ENCODE measurements at regions not wholly inside any gene's neighbourhood (a gene's known extent, or its start where the extent isn't known, plus 50 kb on each side); places are given as distances from the start of the nearest gene placed in this dataset.
"Not testable (repeated sequence)": the region's sequence is repeated elsewhere in the genome, so short reads cannot be mapped to it uniquely, and the experiment has no call there.

DNA sequence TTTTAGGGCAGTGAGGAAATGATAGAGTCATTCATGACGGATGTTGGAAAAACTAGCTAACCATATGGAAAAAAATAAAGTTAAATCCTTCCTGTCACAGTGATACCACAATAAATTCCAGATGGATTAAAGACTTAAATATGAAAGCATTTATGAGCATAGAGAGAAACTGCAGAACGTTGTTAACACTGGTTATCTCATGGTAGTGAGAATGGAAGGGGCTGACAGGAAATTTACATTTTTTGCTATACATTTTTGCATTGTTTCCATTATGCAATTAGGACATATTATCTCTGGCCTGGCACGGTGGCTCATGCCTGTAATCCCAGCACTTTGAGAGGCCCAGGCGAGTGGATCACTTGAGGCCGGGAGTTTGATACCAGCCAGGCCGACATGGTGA is 130.5 kb upstream of the VOPP1 start:
- DNase-seq (ENCODE audit: low read depth), result not testable (repeated sequence)

GRCh38 chr7:55699450-55699842 is 127.1 kb upstream of the VOPP1 start:
- DNase-seq (ENCODE audit: low read depth), result not testable (repeated sequence)

- DNase-seq (ENCODE audit: low read depth), result peak; percentile 87
These were observed 126.5 kb upstream of the VOPP1 start for GRCh38 chr7:55698607-55699449.

GRCh38 chr7:55695893-55696701 is 123.8 kb upstream of the VOPP1 start:
- peak; percentile 79 for DNase-seq (ENCODE audit: low read depth)

DNA sequence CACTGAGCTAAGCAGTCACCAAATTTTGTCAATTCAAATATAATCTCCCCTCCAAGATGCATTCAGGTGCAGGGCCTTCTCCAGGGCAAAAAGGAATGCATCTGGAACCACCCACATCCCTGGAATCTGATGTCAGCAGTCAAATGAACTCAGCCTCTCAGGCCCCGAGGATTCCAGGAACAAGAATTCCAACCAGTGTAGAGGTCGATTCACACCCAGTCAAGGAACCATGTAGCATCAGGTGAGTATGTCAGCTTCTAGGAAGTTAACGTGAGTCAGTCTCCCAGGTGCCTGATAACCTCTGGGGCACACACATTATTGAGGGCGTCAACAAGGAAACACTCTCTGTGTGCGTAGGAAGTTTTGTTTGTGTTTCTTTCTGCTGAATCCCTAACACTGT is 122.2 kb upstream of the VOPP1 start:
- DNase-seq (ENCODE audit: low read depth), result not testable (repeated sequence)

DNA sequence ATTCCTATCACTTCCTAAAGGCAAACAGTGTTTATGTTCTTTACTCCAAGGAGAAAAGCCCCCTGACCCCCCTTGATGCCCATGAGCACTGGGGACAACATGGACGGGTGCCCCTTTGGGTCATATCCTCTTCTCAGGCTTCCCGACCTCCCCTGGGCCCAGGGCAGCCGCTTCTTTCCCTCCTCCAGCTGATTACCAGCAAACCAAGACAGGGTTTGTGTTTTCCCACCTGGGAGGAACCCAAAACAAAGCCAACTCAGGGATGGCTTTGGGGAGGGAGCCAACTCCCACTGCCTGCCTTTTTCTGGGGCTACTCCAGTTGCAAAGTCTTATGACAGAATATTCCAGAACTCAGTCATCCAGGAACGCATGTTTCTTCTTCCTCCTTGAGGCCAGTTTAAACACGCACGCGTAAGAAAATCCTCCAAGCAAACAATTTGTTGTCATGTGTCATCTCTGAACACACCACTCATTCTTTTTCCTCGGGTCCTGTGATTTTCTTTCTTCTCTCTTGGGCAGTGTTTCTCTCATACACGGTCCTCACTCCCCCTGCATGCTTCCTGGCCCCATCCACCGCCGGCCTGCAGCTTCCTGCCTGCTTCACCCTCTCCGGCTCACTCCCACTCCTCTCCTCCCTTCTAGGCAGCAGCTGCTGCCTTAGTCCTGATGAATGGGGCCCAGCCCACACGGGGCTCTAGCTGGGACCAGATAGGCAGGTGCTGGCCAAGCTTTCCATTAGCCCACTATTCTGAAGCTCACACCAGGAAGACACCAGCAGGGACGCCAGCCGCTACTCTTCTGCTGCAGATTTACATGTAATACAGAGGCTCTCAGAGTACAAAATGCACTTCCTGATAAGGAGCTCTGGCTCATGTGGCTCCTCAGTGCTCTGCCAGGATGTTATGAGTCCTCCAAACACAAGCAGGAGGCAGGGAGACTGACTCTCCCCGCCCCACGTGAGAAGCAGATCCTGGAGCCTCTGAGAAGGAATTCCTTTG is 116.7 kb upstream of the VOPP1 start:
- peak; percentile 45 for DNase-seq (ENCODE audit: low read depth)

DNA sequence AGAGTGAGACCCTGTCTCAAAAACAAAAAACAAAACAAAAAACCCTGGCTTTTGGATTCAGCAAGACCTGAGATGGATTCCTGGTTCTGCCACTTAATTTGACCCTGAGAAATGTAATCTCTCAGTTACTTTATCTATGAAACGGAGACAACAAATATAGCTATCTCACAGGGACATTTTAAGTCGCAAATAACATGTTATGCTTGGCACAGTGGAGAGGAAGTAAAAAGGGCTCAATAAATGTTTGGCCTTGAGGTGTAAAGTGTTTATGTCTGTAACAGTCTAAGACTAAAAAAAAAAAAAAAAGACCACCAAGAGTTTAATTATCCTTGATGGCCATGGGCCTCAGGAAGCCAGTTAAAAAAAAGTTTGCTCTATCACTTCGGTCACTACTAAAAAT is 116.0 kb upstream of the VOPP1 start:
- not testable (repeated sequence) for DNase-seq (ENCODE audit: low read depth)

DNA sequence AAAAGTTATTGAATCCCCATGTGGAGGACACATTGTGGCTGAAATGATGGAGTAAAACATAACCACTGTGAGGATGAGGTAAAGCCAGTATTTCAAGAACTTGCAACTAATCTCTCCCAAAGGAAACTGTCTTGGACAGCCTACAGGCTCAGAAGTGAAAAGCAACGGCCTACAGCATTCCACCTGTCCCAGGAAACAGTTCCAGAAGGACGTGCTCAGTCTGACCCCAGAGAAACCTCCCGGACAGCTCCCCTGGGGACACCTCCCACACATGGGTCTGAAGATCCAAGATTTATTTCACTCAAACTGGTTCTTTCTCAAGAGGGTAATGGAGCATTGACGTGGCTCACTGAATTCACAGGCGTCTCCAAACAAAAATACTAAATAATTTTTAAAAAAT is 115.0 kb upstream of the VOPP1 start:
- not testable (repeated sequence) for DNase-seq (ENCODE audit: low read depth)

- DNase-seq (ENCODE audit: low read depth), result not testable (repeated sequence)
These were observed 114.5 kb upstream of the VOPP1 start for GRCh38 chr7:55686771-55687170.

DNA sequence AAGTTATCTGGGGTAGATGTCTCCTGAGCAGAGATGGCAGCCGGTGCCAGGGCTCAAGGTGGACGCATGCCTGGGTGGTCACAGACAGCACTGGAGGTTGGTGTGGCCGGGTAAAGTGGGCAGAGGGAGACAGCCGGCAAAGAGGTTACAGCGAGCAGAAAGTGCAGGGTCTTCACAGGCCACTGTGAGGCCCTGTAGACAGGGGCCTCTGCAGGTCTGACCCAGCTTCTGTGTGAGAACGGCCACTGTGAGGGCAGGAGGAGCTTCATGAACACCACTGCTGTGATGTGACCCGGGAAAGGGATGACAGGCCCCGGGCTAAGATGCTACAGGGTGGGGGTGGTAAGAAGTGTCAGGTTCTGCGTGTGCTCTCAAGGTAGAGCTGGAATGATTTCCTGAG is 111.2 kb upstream of the VOPP1 start:
- DNase-seq (ENCODE audit: low read depth), result not testable (repeated sequence)

DNA sequence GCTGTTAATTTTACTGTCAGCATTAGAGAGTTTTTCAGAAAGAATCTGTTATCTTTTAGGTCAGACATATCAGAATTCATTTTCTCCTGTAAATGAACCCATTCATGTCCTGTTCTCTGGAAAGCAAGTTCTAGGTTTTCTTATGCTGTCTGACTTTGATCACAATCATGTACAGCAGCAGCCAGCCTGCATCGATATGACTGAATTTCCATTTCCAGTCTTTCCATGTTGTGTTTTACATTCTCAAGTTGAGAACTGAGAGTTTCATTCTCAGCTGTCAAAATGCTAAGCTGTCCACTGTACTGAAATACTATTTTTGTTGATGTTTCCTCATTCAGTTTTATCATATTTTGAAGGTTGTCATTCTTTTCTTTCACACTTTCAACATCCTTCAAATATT is 103.3 kb upstream of the VOPP1 start:
- DNase-seq (ENCODE audit: low read depth), result not testable (repeated sequence)

GRCh38 chr7:55673525-55673924 is 101.2 kb upstream of the VOPP1 start:
- DNase-seq (ENCODE audit: low read depth), result not testable (repeated sequence)

DNA sequence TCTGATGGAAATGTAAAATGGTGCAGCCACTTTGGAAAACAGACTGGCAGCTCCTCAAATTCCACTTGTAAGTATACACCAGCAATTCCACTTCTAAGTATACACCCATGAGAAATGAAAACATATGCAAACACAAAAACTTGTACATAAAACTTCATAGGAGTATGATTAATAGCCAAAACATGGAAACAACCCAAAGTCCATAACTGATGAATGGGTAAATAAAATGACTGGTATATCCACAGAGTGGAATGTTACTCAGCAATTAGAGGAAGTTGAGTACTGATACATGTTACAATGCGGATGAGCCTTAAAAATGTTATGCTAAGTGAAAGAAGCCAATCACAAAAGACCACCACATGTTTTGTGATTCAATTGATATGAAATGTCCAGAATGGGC is 99.8 kb upstream of the VOPP1 start:
- DNase-seq (ENCODE audit: low read depth), result not testable (repeated sequence)

DNA sequence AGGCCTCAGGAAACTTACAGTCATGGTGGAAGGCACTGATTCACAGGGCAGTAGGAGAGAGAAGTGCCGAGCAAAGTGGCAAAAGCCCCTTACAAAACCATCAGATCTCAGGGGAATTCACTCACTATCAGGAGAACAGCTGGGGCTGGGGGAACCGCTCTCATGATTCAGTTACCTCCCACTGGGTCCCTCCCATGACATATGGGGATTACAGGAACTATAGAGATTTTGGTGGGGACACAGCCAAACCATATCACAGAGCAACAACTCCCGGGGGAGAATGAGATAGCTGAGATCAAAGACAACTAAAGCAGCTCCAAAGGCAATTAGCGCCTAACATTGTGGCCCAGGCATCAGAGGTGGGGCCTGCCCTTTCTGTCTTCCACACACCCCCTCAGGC is 85.4 kb upstream of the VOPP1 start:
- DNase-seq (ENCODE audit: low read depth), result no peak

- DNase-seq (ENCODE audit: low read depth), result no peak
These were observed 78.8 kb upstream of the VOPP1 start for GRCh38 chr7:55651057-55651456.

GRCh38 chr7:55649238-55649637 is 76.9 kb upstream of the VOPP1 start:
- no peak for DNase-seq (ENCODE audit: low read depth)

- DNase-seq (ENCODE audit: low read depth), result no peak
These were observed 72.3 kb upstream of the VOPP1 start for GRCh38 chr7:55644567-55644966.

DNA sequence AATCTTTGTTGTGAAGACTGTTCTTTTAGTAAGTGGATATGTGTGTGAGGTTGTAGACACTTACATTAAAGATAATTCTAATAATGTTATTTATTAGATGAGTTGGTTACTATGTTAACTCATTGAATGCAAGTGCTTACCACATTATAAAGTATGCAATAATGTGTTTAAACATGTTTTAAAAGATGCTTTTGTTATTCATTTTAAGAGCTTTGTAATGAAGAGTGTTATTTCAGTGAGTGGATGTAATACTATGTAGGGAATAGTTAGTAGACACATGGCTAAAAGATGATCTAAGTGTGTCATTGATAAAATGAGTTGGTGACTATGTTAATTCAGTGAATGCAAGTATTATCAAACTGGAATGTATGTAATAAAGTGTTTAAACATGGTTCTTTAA is 70.0 kb upstream of the VOPP1 start:
- no peak for DNase-seq (ENCODE audit: low read depth)

- no peak for DNase-seq (ENCODE audit: low read depth)
These were observed 69.5 kb upstream of the VOPP1 start for GRCh38 chr7:55641811-55642210.

DNA sequence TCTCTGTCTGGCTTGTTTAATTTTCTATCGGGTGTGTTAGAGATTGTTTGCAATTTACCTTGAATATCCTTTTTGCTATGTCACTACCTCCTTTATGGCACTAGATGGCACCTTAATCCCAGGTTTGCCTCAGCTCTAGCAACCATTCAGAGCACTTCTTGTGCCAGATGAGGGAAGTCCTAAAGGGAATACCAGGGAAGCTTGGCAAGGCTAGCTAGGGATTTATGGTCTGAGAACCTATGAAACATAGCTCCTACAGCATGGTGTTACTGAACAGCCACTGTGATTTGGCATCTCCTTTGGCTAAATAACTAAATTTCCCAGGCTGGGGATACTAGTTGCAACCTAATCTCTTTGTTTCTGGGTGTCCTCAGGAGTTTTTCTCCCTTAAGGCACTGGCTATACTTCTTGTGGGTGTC is 69.0 kb upstream of the VOPP1 start:
- peak; percentile 78 for DNase-seq (ENCODE audit: low read depth)

- peak; percentile 2 for DNase-seq (ENCODE audit: low read depth)
These were observed 67.3 kb upstream of the VOPP1 start for GRCh38 chr7:55639640-55640039.
